GM11168 (cell line): ENCODE measurements at regions not wholly inside any gene's neighbourhood (a gene's known extent, or its start where the extent isn't known, plus 50 kb on each side); places are given as distances from the start of the nearest gene placed in this dataset.
"Not testable (repeated sequence)": the region's sequence is repeated elsewhere in the genome, so short reads cannot be mapped to it uniquely, and the experiment has no call there.

Experiments
- in situ Hi-C: fragments of 300-500 bp; cut with MboI; formaldehyde crosslinking; loops from one replicate; pipeline ENCODE4 v1.12.0; 2022; ENCODE audit warnings: low sequenced_read_pairs; ENCODE audit not compliant: unreplicated experiment

DNA sequence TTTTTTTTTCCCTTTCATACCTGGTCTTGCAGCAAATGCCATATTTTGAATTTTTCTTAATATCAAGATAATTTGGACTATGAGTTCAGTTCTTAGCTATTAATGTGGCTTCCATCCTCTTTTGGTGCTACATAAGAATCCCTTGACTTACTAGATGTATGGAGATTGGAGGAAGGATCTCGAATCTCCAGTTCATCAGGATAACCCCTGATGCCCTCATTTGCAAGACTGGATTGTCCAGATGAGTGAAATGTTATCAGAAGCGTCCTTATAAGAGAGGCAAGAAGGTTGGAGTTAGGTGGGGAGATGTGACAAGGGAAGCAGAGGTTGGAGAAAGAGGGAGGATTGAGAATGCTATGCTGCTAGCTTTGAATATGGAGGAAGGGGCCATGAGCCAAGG, 499.6 kb upstream of the SYNCRIP start:
- in situ Hi-C loops, result no loop called here

DNA sequence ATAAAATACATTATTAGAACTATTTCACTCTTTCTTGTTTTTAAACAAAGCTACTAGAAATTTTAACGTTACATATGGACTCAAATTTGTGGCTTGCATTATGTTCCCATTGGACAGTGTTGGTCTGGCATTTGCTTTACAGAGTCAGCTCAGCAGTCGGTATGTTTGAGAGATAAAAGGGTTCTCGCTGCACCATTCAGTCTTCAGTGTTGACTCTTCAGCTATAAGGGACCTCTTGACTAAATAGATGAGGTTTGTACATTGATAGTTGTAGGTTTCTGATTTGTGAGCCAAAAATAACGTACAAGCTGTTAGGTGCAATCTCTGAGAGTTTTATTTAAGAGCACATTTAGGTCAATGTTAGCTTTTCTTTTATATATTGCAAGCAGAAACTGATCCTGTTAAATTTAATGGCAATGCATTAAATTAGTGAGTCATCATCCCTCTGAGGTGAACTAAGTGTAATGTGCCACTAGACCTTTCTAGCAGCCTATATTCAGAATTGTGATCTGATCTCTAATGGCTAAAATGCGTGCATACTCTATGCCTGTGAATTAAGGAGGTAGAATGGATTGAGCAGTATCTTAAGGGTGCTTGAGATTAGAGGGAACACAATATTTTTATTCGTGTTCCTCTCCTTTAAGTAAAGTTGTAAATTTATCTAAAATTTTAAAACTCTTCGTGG, 485.6 kb upstream of the SYNCRIP start:
- in situ Hi-C loops, result no loop called here

DNA sequence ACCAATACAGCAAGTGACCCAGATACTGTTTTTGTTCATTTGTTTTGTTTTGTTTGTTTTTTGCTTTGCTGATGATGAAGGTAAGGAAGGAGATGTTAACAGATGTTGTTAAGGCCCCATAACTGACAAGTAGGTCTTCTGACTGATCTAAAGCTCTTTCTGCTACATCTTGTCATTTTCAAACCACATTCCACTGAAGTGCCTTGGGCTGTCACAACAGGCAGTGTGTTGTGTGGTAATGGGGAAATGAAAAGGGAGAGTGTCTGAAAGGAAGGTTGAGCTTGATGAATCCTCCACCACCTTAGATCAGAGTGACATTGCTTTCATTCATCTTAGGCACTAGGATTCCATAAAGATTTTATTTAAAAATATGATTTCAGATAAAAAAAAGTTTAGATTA, 479.4 kb upstream of the SYNCRIP start:
- in situ Hi-C loops, result no loop called here

DNA sequence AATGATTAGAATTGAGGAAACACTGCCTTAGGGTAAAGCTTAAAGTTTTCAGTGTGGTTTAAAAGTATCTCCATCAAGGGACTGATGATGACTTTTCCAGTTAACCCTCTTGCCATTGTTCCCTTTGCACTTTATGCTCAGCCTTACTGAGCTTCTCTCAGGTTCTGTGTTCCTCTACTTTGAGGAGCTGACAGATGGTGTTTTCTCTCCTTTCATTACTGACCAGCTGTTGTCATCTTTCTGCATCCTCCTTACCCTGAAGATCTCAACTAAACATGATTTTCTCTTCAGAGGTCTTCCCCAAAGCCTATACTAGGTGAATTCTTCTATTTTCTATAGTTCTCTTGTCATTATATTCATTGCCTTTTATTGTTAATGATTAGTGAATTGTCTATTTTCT, 475.6 kb upstream of the SYNCRIP start:
- in situ Hi-C loops, result no loop called here

DNA sequence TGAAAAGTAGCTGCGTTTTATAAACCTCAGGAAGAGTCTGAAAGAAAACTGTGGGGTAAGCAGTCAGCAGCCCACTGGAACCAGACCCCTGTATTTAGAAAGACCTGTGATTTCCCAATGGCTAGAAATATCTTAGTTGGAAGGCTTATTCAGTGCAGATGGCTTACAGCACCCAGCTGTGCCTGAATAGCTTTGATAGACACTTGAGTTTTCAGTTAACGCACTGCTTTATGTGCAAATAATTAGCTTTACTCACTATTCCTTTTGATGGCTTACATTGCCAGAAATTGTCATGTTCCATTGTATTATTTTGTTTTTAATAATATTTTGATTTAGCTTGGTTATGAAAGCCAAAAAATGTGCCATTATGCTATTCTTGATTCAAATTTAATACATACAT, 465.3 kb upstream of the SYNCRIP start:
- in situ Hi-C loops, result no loop called here

DNA sequence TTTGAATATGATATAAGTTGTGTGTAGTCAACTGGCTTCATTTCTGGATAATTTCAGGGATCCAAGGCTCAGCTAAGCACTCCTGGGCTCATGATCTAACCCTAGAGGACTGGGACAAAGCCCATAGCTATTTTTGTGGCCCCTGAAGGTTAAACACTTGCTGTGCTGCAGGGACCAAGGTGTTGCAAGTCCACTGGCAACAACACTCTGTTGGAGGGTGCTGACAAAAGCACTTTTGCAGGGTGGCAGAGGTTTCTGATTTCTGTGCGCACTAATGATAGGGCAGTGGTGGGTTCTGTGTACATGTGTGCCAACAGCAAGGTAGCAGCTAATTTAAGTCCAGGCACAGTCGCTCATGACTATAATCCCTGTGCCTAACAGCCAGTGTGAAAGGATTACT, 445.3 kb upstream of the SYNCRIP start:
- in situ Hi-C loops, result no loop called here

DNA sequence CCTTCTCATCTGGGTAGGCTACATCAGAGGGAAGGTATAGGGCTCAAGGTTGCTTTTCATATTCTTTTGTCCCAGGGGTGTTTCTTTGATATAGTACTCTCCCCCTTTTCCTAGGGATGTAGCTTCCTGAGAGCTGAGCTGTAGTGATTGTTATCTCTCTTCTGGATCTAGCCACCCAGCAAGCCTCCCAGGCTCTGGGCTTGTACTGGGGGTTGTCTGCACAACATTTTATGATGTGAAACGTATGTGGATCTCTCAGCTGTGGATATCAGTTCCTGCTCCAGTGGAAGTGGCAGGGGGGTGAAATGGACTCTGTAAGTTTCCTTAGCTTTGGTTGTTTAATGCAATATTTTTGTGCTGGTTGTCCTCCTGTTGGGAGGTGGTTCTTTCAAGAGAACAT, 437.3 kb upstream of the SYNCRIP start:
- in situ Hi-C loops, result no loop called here

DNA sequence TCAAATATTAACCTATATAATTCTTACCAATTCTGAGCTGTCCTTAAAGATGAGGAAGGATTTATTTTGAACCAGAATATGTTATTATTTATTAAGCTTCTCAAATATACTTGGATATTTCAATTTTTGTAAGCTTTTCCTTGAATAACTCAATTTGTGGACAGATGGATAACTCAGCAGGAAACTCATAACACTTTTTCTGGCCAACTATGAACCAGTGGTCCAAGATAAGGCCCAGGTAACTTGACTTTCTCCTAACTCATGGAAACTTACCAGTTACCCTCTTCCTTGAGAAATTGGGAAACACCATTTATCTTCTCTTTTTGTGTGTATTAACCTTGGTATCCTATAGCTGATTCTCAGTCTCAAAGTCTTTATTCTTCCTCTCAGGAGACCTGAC, 427.5 kb upstream of the SYNCRIP start:
- in situ Hi-C loops, result no loop called here

DNA sequence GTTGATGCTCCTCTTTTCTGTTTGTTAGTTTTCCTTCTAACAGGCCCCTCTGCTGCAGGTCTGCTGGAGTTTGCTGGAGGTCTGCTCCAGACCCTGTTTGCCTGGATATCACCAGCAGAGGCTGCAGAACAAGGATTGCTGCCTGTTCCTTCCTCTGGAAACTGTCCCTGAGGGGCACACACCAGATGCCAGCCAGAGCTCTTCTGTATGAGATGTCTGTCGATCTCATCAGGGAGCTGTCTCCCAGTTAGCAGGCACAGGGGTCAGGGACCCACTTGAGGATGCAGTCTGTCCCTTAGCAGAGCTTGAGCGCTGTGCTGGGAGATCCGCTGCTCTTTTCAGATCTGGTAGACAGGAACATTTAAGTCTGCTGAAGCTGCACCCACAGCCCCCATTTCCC, 422.3 kb upstream of the SYNCRIP start:
- in situ Hi-C loops, result not testable (repeated sequence)

DNA sequence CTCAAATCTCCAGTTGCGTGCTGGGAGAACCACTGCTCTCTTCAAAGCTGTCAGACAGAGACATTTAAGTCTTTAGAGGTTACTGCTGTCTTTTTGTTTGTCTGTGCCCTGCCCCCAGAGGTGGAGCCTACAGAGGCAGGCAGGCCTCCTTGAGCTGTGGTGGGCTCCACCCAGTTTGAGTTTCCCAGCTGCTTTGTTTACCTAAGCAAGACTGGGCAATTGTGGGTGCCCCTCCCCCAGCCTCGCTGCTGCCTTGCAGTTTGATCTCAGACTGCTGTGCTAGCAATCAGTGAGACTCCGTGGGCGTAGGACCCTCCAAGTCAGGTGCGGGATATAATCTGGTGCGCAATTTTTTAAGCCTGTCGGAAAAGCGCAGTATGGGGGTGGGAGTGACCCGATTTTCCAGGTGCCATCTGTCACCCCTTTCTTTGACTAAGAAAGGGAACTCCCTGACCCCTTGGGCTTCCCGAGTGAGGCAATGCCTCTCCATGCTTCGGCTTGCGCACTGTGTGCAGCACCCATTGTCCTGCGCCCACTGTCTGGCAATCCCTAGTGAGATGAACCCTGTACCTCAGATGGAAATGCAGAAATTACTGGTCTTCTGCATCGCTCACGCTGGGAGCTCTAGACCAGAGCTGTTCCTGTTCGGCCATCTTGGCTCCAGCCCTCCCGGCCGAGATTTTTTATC, 414.8 kb upstream of the SYNCRIP start:
- in situ Hi-C loops, result not testable (repeated sequence)

DNA sequence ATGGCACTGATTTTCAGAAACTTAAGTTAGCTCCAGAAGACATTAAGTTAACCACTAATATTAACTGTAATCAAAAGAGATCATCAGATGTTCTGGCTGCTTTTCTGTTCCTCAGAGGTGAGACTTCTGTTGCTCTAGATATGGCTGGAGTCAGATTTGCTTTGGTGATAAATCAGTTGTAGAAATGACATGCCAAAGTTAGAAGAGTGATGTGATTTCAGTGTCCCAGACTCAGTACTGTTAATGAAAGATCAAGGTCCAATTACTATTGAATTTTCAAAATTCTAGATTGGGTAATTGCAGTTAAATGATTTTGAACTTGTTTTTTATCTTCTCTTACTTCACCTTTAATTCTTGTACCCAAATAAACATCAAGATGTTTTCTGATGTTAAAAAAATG, 402.4 kb upstream of the SYNCRIP start:
- in situ Hi-C loops, result no loop called here

DNA sequence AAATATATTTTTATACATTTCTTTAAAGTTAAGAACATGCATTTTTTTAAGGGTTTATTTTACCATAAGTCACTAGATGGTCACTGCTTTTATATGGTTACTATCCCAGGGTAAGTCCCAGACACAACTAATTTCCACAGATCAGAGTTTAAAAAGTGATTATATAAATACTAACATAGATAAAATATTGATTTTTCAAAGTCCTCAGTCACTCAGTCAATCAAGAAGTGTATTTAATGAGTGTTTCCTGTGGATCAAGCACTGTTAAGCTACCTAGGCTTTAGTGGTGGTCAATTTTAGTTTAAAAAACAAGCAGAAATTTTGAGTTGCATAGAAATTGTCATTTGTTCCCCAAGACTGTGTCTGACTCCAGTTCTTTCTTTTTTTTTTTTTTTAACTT, 399.5 kb upstream of the SYNCRIP start:
- in situ Hi-C loops, result no loop called here

DNA sequence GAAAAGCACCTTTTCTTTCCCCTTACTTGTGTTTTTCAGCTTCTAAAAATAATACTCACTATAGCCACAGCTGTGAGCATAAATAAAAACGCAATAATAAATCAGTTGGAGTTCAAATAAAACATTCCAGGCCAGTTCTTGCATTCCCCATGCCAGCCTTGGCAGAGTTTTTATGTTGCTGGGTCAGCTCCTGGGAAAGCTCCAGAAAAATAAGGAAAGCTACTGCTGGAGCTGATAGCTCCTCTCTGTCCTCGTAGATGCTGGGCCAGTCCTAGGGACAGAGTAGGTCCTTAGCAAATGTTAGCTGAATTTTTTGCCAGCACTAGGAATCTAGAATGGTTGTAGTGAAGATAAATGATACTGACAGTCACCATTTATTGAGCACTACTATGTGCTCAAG, 389.0 kb upstream of the SYNCRIP start:
- in situ Hi-C loops, result no loop called here

DNA sequence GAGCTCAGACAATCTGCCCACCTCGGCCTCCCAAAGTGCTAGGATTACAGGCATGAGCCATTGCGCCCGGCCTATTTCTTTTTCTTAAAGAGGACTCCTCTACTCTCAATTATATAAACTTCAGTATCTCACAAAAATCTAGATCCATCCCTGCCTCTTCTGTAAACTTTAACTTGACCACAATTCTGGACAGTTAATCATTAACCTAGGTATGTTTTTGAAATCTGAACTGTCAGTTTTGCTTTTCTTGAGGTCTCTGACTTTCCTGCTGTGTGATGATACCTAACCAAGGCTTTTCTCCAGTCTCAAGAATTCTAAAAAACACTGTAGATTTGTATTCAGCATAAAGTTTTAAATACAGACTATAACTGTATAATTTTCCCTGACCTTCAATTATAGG, 388.2 kb upstream of the SYNCRIP start:
- in situ Hi-C loops, result no loop called here

DNA sequence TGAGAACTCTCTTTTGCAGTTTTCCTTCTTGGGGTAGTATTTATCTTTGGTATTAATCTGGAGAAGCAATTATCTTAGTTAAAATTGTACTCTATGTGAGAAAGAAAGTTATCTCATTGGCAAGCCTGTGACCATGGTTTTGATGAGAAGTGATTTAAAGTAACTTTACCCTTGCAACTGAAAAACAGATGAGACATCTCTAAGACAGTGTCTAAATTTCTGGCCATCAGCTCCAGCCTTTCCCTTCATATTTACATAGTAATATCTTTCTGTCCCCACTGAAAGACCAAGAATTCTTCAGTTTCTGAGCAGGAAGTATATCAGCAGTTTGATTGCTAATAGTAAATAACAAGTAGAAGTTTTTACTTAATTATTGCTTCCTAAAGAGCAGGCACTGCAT, 386.1 kb upstream of the SYNCRIP start:
- in situ Hi-C loops, result no loop called here

DNA sequence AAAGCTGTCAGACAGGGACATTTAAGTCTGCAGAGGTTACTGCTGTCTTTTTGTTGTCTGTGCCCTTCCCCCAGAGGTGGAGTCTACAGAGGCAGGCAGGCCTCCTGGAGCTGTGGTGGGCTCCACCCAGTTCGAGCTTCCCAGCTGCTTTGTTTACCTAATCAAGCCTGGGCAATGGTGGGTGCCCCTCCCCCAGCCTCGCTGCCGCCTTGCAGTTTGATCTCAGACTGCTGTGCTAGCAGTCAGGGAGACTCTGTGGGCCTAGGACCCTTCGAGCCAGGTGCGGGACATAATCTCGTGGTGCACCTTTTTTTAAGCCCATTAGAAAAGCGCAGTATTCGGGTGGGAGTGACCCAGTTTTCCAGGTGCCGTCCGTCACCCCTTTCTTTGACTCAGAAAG, 384.2 kb upstream of the SYNCRIP start:
- in situ Hi-C loops, result not testable (repeated sequence)

DNA sequence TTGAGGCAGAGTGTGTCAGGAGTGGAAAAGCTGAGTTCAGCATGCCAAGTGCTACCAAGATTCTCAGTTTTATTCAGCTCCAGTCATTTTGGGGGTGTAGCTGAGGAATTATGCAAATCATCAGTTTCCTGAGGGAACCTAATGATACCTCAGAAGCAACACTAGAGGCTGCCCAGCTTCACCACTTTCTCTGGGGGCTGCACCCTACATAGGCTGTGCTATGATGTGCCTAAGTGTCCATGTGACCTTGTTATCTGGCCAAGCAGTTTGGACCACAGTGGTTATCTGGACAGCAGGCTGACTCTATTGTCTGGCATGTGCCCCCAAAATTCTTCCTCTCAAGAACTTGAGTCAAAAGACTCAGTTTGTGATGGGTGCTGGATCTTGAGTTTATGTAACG, 374.6 kb upstream of the SYNCRIP start:
- in situ Hi-C loops, result no loop called here

DNA sequence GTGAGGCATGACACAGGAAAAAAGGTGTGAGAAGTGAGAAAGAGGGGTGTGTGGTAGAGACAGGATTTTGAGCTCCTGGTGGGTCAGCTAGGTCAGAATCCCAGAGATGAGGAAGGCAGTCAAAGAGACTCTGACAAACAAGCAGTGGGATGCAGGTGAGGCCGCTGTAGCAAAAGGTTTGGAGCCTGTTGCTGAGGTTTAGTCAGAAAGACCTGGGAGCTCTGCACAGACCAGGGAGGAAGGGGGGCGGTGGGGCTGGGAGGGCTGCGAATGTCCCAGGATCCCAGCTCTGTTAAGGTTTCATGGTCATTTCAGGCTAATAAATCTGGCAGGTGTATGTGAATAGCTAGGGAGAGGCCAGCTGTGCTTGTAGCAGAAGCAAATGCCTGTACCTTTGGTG, 373.9 kb upstream of the SYNCRIP start:
- in situ Hi-C loops, result no loop called here

DNA sequence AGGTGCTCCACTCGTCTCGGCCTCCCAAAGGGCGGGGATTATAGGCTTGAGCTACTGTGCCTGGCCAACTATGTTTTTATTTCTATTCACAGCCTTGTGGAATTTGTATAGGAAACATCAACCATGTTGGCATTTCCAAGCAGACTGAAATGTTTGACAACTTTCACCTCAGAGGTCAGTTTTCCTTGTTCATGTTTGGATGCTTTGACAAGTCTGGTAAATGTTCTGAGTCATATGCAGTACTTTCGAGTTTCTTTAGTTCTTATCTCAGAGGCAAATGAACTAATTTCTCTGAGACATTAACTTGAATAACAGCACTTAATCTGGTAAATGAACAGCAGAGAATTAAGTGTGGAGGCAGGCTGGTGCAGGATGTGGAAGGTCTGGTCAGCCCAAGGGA, 373.4 kb upstream of the SYNCRIP start:
- in situ Hi-C loops, result no loop called here

DNA sequence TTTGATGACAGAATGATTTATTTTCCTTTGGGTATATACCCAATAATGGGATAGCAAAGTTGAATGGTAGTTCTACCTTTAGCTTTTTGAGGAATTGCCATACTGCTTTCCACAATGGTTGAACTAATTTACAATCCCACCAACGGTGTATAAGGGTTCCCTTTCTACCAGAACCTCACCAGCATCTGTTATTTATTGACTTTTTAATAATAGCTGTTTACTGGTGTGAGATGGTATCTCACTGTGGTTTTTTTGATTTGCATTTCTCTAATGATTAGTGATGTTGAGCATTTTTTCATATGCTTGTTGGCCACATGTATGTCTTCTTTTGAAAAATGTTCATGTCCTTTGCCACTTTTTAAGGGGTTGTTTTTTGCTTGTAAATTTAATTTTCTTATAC, 370.3 kb upstream of the SYNCRIP start:
- in situ Hi-C loops, result not testable (repeated sequence)

DNA sequence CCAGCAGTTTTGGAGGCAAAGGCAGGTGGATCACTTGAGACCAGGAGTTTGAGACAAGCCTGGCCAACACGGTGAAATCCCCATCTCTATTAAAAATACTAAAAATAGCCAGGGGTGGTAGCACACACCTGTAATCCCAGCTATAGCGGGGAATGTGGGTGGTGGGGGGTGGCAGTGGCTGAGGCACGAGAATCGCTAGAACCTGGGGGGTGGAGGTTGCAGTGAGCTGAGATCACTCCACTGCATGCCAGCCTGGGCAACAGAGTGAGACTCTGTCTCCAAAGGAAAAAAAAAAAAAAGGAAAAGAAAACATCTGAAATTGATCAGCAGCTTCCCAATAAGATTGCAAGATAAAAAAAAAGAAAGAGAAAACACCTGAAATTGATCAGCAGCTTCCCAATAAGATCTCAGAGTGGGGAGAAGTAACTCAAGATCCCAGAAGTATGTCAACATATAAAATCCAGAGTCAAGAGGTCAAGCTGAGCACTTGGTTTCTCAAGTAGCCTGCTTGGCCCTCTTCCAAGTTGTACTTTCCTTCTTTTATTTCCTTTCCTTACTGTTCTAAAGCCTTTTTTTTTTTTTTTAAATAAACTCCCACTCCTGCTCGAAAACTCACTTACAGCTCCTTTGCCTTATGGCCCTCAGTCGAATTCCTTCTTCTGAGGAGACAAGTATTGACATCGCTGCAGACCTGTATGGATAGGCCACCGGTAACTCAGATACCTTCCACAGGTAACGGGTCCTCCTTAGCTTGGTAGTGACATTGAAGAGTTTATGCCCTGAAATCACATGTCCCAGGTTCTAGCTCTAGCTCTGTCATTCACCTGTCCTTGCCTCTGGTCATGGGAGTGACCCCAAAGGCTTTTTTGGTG, 368.5 kb upstream of the SYNCRIP start:
- in situ Hi-C loops, result no loop called here
